ENCODE measurements at regions not wholly inside any gene's neighbourhood (a gene's known extent, or its start where the extent isn't known, plus 50 kb on each side); places are given as distances from the start of the nearest gene placed in this dataset.
A peak's percentile ranks its signal among the peaks of the same experiment; 100 is the strongest.

GRCh38 chr18:55787536-55788073, 199.6 kb upstream of the TCF4 start:
- DNase-seq: no peak

GRCh38 chr18:55786651-55787272, 198.8 kb upstream of the TCF4 start:
- no peak for DNase-seq

- DNase-seq: no peak
Observed at GRCh38 chr18:55783921-55784320, 195.9 kb upstream of the TCF4 start.

- peak in 49 of 56 donors; percentile 3 to 84 (median 41) for DNase-seq
Observed at GRCh38 chr18:55781481-55781957, 193.5 kb upstream of the TCF4 start.

GRCh38 chr18:55780586-55781071, 192.6 kb upstream of the TCF4 start:
- no peak for DNase-seq

GRCh38 chr18:55779691-55780585, 191.9 kb upstream of the TCF4 start:
- DNase-seq: peak in 44 of 56 donors; percentile 1 to 77 (median 37)

GRCh38 chr18:55778788-55779690, 191.0 kb upstream of the TCF4 start:
- DNase-seq: peak in 9 of 56 donors; percentile 1 to 43 (median 8)

GRCh38 chr18:55777666-55778304, 189.8 kb upstream of the TCF4 start:
- DNase-seq: no peak

GRCh38 chr18:55775972-55776371, 188.0 kb upstream of the TCF4 start:
- no peak for DNase-seq

GRCh38 chr18:55774505-55774904, 186.5 kb upstream of the TCF4 start:
- DNase-seq: no peak

GRCh38 chr18:55768255-55768654, 180.3 kb upstream of the TCF4 start:
- no peak for DNase-seq

GRCh38 chr18:55764386-55764785, 176.4 kb upstream of the TCF4 start:
- DNase-seq: no peak

GRCh38 chr18:55763805-55764204, 175.8 kb upstream of the TCF4 start:
- DNase-seq: no peak

GRCh38 chr18:55763298-55763697, 175.3 kb upstream of the TCF4 start:
- no peak for DNase-seq

GRCh38 chr18:55762424-55762823, 174.4 kb upstream of the TCF4 start:
- no peak for DNase-seq

GRCh38 chr18:55753643-55754263, 165.8 kb upstream of the TCF4 start:
- no peak for DNase-seq

- DNase-seq: no peak
Observed at GRCh38 chr18:55751476-55751875, 163.5 kb upstream of the TCF4 start.

GRCh38 chr18:55748227-55748738, 160.3 kb upstream of the TCF4 start:
- DNase-seq: no peak

GRCh38 chr18:55744206-55744605, 156.2 kb upstream of the TCF4 start:
- DNase-seq: no peak

GRCh38 chr18:55743736-55744135, 155.7 kb upstream of the TCF4 start:
- no peak for DNase-seq

Data from nucleus accumbens (tissue), 56 donors.